GM23338 (cell line): ENCODE measurements at regions not wholly inside any gene's neighbourhood (a gene's known extent, or its start where the extent isn't known, plus 50 kb on each side); places are given as distances from the start of the nearest gene placed in this dataset.

ENCODE experiments used
- ATAC-seq: fragments of 200-7000 bp; cut with Tn5 transposase; 3 replicates; pipeline ENCODE4 v1.9.1; 2020
- DNase-seq: peaks from one replicate; pipeline ENCODE4 v3.0.0-alpha.2; 2015; ENCODE audit warnings: low spot score
- H2AFZ ChIP-seq: fragments of 200-600 bp; sonication (generic); 2 replicates; pipeline ENCODE4 v1.8.0; 2016; ENCODE audit warnings: antibody characterized with exemption, mild to moderate bottlenecking, moderate library complexity
- H3F3A ChIP-seq: fragments of 200-600 bp; sonication (generic); replicated peaks from 2 replicates; pipeline ENCODE4 v1.8.0; 2017; ENCODE audit warnings: antibody characterized with exemption, mixed run types, low read depth
- H3K27ac ChIP-seq: fragments of 200-600 bp; sonication (generic); 2 replicates; pipeline ENCODE4 v1.6.1; 2016; ENCODE audit warnings: low read depth
- H3K27me3 ChIP-seq: fragments of 200-600 bp; sonication (generic); 2 replicates; pipeline ENCODE4 v1.8.0; 2016; ENCODE audit warnings: mild to moderate bottlenecking, mixed run types, moderate library complexity; ENCODE audit not compliant: insufficient read depth
- H3K36me3 ChIP-seq: fragments of 200-600 bp; sonication (generic); 2 replicates; pipeline ENCODE4 v1.8.0; 2016; ENCODE audit warnings: mild to moderate bottlenecking; ENCODE audit not compliant: insufficient read depth
- H3K4me1 ChIP-seq: fragments of 200-600 bp; sonication (generic); 2 replicates; pipeline ENCODE4 v1.8.0; 2016; ENCODE audit warnings: mild to moderate bottlenecking, moderate library complexity; ENCODE audit not compliant: insufficient read depth
- H3K4me2 ChIP-seq: fragments of 200-600 bp; sonication (generic); 2 replicates; pipeline ENCODE4 v1.7.1; 2017; ENCODE audit warnings: mixed run types
- H3K4me3 ChIP-seq: fragments of 200-600 bp; sonication (generic); 2 replicates; pipeline ENCODE4 v1.6.1; 2016; ENCODE audit warnings: mixed run types
- H3K79me2 ChIP-seq: fragments of 200-600 bp; sonication (generic); replicated peaks from 2 replicates; pipeline ENCODE4 v1.8.0; 2017; ENCODE audit warnings: mild to moderate bottlenecking; ENCODE audit not compliant: insufficient read depth
- H3K9me2 ChIP-seq: fragments of 200-600 bp; sonication (generic); 2 replicates; pipeline ENCODE4 v1.8.0; 2017; ENCODE audit not compliant: insufficient read depth
- H4K20me1 ChIP-seq: fragments of 200-600 bp; sonication (generic); replicated peaks from 2 replicates; pipeline ENCODE4 v1.8.0; 2017; ENCODE audit warnings: mild to moderate bottlenecking; ENCODE audit not compliant: insufficient read depth
- H3K27ac Mint-ChIP-seq: 2 replicates; pipeline ENCODE4 v1.8.0; 2020; ENCODE audit warnings: inconsistent platforms, mild to moderate bottlenecking, moderate library complexity, mixed read lengths
- H3K27me3 Mint-ChIP-seq: 3 replicates; pipeline ENCODE4 v1.8.0; 2022; ENCODE audit warnings: low read depth, mild to moderate bottlenecking, moderate library complexity, mixed read lengths, inconsistent platforms; ENCODE audit not compliant: insufficient read depth, poor library complexity
- H3K36me3 Mint-ChIP-seq: 3 replicates; pipeline ENCODE4 v1.8.0; 2021; ENCODE audit warnings: low read depth, mild to moderate bottlenecking, inconsistent platforms, moderate library complexity, mixed read lengths
- H3K4me1 Mint-ChIP-seq: 3 replicates; pipeline ENCODE4 v1.8.0; 2020; ENCODE audit warnings: mild to moderate bottlenecking, inconsistent platforms, mixed read lengths
- H3K4me3 Mint-ChIP-seq: 3 replicates; pipeline ENCODE4 v1.8.0; 2021; ENCODE audit warnings: moderate library complexity, mild to moderate bottlenecking, inconsistent platforms, mixed read lengths
- H3K9me3 Mint-ChIP-seq: 3 replicates; pipeline ENCODE4 v1.8.0; 2020; ENCODE audit warnings: moderate library complexity, mild to moderate bottlenecking, inconsistent platforms, mixed read lengths
- CREB1 ChIP-seq: fragments of 250-450 bp; sonication (Bioruptor Pico); IDR thresholded peaks from 2 replicates; pipeline ENCODE4 v1.5.0; 2020; ENCODE audit warnings: low read depth, mild to moderate bottlenecking, moderate library complexity
- EZH2 ChIP-seq: fragments of 200-600 bp; sonication (generic); IDR thresholded peaks from one replicate; pipeline ENCODE4 v1.8.0; 2017; ENCODE audit warnings: antibody characterized with exemption, mild to moderate bottlenecking, low read depth; ENCODE audit not compliant: unreplicated experiment
- EZH2phosphoT487 ChIP-seq: fragments of 200-600 bp; sonication (generic); IDR thresholded peaks from one replicate; pipeline ENCODE4 v1.8.1; 2018; ENCODE audit warnings: antibody characterized with exemption; ENCODE audit not compliant: unreplicated experiment
- STAT1 ChIP-seq: IDR thresholded peaks from one replicate; pipeline ENCODE4 v1.6.1; 2016; ENCODE audit warnings: antibody characterized with exemption; ENCODE audit not compliant: unreplicated experiment
- TF ChIP-seq, protein P1 (sequence below): IDR thresholded peaks from 2 replicates; pipeline ENCODE4 v1.6.1; 2016; ENCODE audit warnings: antibody characterized with exemption
- TF ChIP-seq, protein P2 (sequence below): fragments of 250-450 bp; sonication (Bioruptor Pico); IDR thresholded peaks from 2 replicates; pipeline ENCODE4 v1.5.0; 2020; ENCODE audit warnings: mild to moderate bottlenecking, moderate library complexity

DNA sequence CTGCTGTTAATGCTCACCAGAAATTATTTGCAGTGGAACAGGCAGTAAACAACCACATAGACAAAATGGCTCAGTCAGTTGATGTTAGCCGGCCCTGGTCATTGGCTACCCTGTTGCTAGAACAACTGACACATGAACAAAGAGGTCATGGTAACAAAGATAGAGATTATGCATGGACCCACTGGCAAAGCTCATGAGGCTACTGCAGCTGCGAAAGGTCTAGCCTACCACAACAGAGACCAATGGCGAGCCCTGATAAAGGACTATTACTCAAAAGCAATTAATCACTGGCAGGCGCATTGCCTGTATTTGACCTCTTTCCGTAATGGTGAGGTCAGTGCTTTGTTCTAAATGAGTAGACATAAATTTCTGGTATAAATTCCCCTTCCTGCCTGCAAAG is 474.2 kb downstream of the DSC3 start:
- no peaks in the 10 kb centered on the region for H3K27me3 Mint-ChIP-seq

More for the DNA sequence above, 474.2 kb downstream of the DSC3 start:
- no peak for DNase-seq
- no peak for ATAC-seq
- no peak overlapping the region for H3K27ac Mint-ChIP-seq
- H4K20me1 ChIP-seq = no peaks in the 10 kb centered on the region
- no peaks in the 10 kb centered on the region for H3K9me3 Mint-ChIP-seq
- no peak overlapping the region for H3K4me2 ChIP-seq
- H3K4me1 ChIP-seq = no peaks in the 10 kb centered on the region
- no peak overlapping the region for H3K4me3 Mint-ChIP-seq
- H3K79me2 ChIP-seq = no peaks in the 10 kb centered on the region
- H3K4me1 Mint-ChIP-seq = no peaks in the 10 kb centered on the region
- TF ChIP-seq CREB1 (CRISPR knock-in tag) (no peak), EZH2phosphoT487 (no peak), EZH2 (no peak), STAT1 (no peak)
- TF ChIP-seq, protein P1, sequence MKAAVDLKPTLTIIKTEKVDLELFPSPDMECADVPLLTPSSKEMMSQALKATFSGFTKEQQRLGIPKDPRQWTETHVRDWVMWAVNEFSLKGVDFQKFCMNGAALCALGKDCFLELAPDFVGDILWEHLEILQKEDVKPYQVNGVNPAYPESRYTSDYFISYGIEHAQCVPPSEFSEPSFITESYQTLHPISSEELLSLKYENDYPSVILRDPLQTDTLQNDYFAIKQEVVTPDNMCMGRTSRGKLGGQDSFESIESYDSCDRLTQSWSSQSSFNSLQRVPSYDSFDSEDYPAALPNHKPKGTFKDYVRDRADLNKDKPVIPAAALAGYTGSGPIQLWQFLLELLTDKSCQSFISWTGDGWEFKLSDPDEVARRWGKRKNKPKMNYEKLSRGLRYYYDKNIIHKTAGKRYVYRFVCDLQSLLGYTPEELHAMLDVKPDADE = no peak
- TF ChIP-seq, protein P2, sequence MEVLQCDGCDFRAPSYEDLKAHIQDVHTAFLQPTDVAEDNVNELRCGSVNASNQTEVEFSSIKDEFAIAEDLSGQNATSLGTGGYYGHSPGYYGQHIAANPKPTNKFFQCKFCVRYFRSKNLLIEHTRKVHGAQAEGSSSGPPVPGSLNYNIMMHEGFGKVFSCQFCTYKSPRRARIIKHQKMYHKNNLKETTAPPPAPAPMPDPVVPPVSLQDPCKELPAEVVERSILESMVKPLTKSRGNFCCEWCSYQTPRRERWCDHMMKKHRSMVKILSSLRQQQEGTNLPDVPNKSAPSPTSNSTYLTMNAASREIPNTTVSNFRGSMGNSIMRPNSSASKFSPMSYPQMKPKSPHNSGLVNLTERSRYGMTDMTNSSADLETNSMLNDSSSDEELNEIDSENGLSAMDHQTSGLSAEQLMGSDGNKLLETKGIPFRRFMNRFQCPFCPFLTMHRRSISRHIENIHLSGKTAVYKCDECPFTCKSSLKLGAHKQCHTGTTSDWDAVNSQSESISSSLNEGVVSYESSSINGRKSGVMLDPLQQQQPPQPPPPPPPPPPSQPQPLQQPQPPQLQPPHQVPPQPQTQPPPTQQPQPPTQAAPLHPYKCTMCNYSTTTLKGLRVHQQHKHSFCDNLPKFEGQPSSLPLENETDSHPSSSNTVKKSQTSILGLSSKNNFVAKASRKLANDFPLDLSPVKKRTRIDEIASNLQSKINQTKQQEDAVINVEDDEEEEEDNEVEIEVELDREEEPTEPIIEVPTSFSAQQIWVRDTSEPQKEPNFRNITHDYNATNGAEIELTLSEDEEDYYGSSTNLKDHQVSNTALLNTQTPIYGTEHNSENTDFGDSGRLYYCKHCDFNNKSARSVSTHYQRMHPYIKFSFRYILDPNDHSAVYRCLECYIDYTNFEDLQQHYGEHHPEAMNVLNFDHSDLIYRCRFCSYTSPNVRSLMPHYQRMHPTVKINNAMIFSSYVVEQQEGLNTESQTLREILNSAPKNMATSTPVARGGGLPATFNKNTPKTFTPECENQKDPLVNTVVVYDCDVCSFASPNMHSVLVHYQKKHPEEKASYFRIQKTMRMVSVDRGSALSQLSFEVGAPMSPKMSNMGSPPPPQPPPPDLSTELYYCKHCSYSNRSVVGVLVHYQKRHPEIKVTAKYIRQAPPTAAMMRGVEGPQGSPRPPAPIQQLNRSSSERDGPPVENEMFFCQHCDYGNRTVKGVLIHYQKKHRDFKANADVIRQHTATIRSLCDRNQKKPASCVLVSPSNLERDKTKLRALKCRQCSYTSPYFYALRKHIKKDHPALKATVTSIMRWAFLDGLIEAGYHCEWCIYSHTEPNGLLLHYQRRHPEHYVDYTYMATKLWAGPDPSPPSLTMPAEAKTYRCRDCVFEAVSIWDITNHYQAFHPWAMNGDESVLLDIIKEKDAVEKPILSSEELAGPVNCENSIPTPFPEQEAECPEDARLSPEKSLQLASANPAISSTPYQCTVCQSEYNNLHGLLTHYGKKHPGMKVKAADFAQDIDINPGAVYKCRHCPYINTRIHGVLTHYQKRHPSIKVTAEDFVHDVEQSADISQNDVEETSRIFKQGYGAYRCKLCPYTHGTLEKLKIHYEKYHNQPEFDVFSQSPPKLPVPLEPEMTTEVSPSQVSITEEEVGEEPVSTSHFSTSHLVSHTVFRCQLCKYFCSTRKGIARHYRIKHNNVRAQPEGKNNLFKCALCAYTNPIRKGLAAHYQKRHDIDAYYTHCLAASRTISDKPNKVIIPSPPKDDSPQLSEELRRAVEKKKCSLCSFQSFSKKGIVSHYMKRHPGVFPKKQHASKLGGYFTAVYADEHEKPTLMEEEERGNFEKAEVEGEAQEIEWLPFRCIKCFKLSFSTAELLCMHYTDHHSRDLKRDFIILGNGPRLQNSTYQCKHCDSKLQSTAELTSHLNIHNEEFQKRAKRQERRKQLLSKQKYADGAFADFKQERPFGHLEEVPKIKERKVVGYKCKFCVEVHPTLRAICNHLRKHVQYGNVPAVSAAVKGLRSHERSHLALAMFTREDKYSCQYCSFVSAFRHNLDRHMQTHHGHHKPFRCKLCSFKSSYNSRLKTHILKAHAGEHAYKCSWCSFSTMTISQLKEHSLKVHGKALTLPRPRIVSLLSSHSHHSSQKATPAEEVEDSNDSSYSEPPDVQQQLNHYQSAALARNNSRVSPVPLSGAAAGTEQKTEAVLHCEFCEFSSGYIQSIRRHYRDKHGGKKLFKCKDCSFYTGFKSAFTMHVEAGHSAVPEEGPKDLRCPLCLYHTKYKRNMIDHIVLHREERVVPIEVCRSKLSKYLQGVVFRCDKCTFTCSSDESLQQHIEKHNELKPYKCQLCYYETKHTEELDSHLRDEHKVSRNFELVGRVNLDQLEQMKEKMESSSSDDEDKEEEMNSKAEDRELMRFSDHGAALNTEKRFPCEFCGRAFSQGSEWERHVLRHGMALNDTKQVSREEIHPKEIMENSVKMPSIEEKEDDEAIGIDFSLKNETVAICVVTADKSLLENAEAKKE (CRISPR knock-in tag) = no peak
- no peak overlapping the region for H3K4me3 ChIP-seq
- no peaks in the 10 kb centered on the region for H3K36me3 Mint-ChIP-seq
- no peak overlapping the region for H3K27ac ChIP-seq
- H3F3A ChIP-seq = no peaks in the 10 kb centered on the region
- H3K36me3 ChIP-seq = no peaks in the 10 kb centered on the region
- no peaks in the 10 kb centered on the region for H3K27me3 ChIP-seq
- H2AFZ ChIP-seq = no peak overlapping the region
- 0 out of 2 replicates have a peak, but pooled peaks cover 5% of the 10 kb centered on the region for H3K9me2 ChIP-seq
